Fibroblast of lung (primary cell): ENCODE measurements at regions not wholly inside any gene's neighbourhood (a gene's known extent, or its start where the extent isn't known, plus 50 kb on each side); places are given as distances from the start of the nearest gene placed in this dataset.

Experiments
- DNase-seq, 2 donors: peaks; one replicate each; pipeline versions ENCODE4 v3.0.0 to v3.0.0-alpha.2; 2010; ENCODE audit warnings: low read depth in 2 of 2
- H2AFZ ChIP-seq: 2 replicates; pipeline ENCODE4 v1.5.1; 2012; ENCODE audit warnings: low read length, control low read depth, inconsistent platforms
- H3K27ac ChIP-seq: 2 replicates; pipeline ENCODE4 v1.5.1; 2011; ENCODE audit warnings: low read length, control low read depth; ENCODE audit not compliant: insufficient read depth
- H3K27me3 ChIP-seq: 2 replicates; pipeline ENCODE4 v1.5.1; 2011; ENCODE audit warnings: mild to moderate bottlenecking, low read length; ENCODE audit not compliant: control insufficient read depth, insufficient read depth
- H3K36me3 ChIP-seq: 2 replicates; pipeline ENCODE4 v1.5.1; 2011; ENCODE audit warnings: low read length; ENCODE audit not compliant: control insufficient read depth, insufficient read depth
- H3K4me1 ChIP-seq: 2 replicates; pipeline ENCODE4 v1.5.1; 2011; ENCODE audit warnings: low read length; ENCODE audit not compliant: control insufficient read depth, insufficient read depth; ENCODE audit errors: extremely low read depth
- H3K4me2 ChIP-seq: 2 replicates; pipeline ENCODE4 v1.5.1; 2011; ENCODE audit warnings: low read length, control low read depth; ENCODE audit not compliant: insufficient read depth; ENCODE audit errors: extremely low read depth
- H3K4me3 ChIP-seq, 4 experiments: fragments of 200-600 bp in 1 of 4; sonication (generic) in 1 of 4; replicated peaks in 1 of 4; 2 replicates each; pipeline ENCODE4 v1.5.1; 2011 to 2016; ENCODE audit warnings: low read length in 4 of 4, low read depth in 3 of 4, mild to moderate bottlenecking in 3 of 4, control low read depth in 2 of 4, inconsistent platforms in 1 of 4, mixed read lengths in 1 of 4; ENCODE audit not compliant: insufficient read depth in 1 of 4; ENCODE audit errors: control extremely low read depth in 1 of 4
- H3K79me2 ChIP-seq: 2 replicates; pipeline ENCODE4 v1.5.1; 2012; ENCODE audit warnings: mild to moderate bottlenecking, low read length, inconsistent platforms; ENCODE audit not compliant: control insufficient read depth, insufficient read depth
- H3K9ac ChIP-seq: 2 replicates; pipeline ENCODE4 v1.5.1; 2011; ENCODE audit warnings: mild to moderate bottlenecking, low read length, control low read depth; ENCODE audit not compliant: insufficient read depth
- H3K9me3 ChIP-seq: 2 replicates; pipeline ENCODE4 v1.5.1; 2012; ENCODE audit warnings: low read depth, low read length; ENCODE audit not compliant: control insufficient read depth, insufficient read depth
- H4K20me1 ChIP-seq: 2 replicates; pipeline ENCODE4 v1.5.1; 2011; ENCODE audit warnings: low read length; ENCODE audit not compliant: control insufficient read depth, insufficient read depth; ENCODE audit errors: extremely low read depth
- CTCF ChIP-seq, 2 donors: IDR thresholded peaks in 1 of 2; conservative IDR thresholded peaks in 1 of 2; 1 replicate in 1 of 2; 2 replicates in 1 of 2; pipeline ENCODE4 v1.5.1; 2011 to 2012; ENCODE audit warnings: low read length in 2 of 2, control low read depth in 1 of 2, inconsistent platforms in 1 of 2, low read depth in 1 of 2, mild to moderate bottlenecking in 1 of 2
- EZH2 ChIP-seq: IDR thresholded peaks from 2 replicates; pipeline ENCODE4 v1.5.1; 2012; ENCODE audit warnings: low read length, control low read depth, mild to moderate bottlenecking; ENCODE audit errors: missing control alignments

GRCh38 chr5:154669402-154669801 lies 85.8 kb upstream of the LARP1 start:
- Histone ChIP-seq H3K27ac (no peak overlapping the region), H4K20me1 (no peaks in the 10 kb centered on the region), H3K9ac (no peak overlapping the region), H3K9me3 (no peaks in the 10 kb centered on the region), H3K79me2 (no peaks in the 10 kb centered on the region), H3K27me3 (no peaks in the 10 kb centered on the region), H3K36me3 (no peaks in the 10 kb centered on the region), H2AFZ (no peak overlapping the region), H3K4me2 (no peak overlapping the region), H3K4me3 (no peak overlapping the region), H3K4me1 (no peaks in the 10 kb centered on the region)
- no peak for DNase-seq
- TF ChIP-seq CTCF (conservative IDR thresholded peaks at IDR 0.05 in 1 of 2, IDR thresholded peaks at IDR 0.05 in 1 of 2; ENCODE audit: low read depth in 1 of 2, low read length in 2 of 2) (no peak), EZH2 (no peak)

DNA sequence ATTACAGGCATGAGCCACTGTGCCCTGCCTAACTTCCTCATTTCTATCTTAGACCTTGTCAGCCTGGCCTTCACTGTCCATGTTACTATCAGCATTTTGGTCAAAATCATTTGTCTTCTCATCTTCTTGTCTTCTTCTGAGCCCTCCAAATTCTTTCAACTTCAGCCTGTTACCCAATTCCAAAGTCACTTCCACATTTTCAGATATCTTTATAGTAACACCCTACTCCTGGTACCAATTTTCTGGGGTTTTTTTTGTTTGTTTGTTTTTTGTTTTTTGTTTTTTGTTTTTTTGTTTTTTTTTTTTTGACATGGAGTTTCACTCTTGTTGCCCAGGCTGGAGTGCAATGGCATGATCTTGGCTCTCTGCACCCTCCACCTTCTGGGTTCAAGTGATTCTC lies 90.3 kb upstream of the LARP1 start:
- H3K36me3 ChIP-seq: no peaks in the 10 kb centered on the region
- H3K79me2 ChIP-seq: no peaks in the 10 kb centered on the region
- H3K27me3 ChIP-seq: no peaks in the 10 kb centered on the region
- no peaks in the 10 kb centered on the region for H3K9me3 ChIP-seq
- no peak overlapping the region for H3K9ac ChIP-seq
- H3K27ac ChIP-seq: no peak overlapping the region
- H2AFZ ChIP-seq: no peak overlapping the region
- TF ChIP-seq CTCF (conservative IDR thresholded peaks at IDR 0.05 in 1 of 2, IDR thresholded peaks at IDR 0.05 in 1 of 2; ENCODE audit: low read depth in 1 of 2, low read length in 2 of 2) (no peak), EZH2 (no peak)
- H4K20me1 ChIP-seq: no peaks in the 10 kb centered on the region
- H3K4me1 ChIP-seq: no peaks in the 10 kb centered on the region
- no peak for DNase-seq
- no peak overlapping the region for H3K4me2 ChIP-seq
- no peak overlapping the region for H3K4me3 ChIP-seq

DNA sequence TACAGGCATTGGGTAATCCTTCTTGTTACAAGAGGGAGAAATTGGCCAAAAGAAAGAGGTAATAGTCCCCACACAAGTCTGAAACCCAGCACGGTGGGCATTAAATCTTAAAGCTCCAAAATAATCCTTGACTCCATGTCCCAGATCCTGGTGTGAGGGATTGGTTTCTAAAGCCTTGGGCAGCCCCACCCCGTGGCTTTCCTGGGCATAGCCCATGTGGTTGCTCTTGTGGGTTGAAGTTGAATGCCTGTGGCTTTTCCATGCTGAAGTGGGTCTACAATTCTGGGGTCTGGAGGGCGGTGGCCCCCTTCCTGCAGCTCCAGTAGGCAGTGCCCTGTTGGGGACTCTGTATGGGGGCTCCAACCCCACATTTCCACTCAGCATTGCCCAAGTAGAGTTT lies 91.8 kb upstream of the LARP1 start:
- no peaks in the 10 kb centered on the region for H3K79me2 ChIP-seq
- no peak for DNase-seq
- no peak overlapping the region for H3K4me2 ChIP-seq
- no peak overlapping the region for H2AFZ ChIP-seq
- H4K20me1 ChIP-seq: no peaks in the 10 kb centered on the region
- TF ChIP-seq CTCF (conservative IDR thresholded peaks at IDR 0.05 in 1 of 2, IDR thresholded peaks at IDR 0.05 in 1 of 2; ENCODE audit: low read depth in 1 of 2, low read length in 2 of 2) (no peak), EZH2 (no peak)
- H3K4me1 ChIP-seq: no peaks in the 10 kb centered on the region
- H3K9ac ChIP-seq: no peak overlapping the region
- H3K9me3 ChIP-seq: no peaks in the 10 kb centered on the region
- H3K4me3 ChIP-seq: no peak overlapping the region
- no peaks in the 10 kb centered on the region for H3K27me3 ChIP-seq
- H3K36me3 ChIP-seq: no peaks in the 10 kb centered on the region
- no peak overlapping the region for H3K27ac ChIP-seq
